LNCaP clone FGC (cell line): ENCODE measurements at regions not wholly inside any gene's neighbourhood (a gene's known extent, or its start where the extent isn't known, plus 50 kb on each side); places are given as distances from the start of the nearest gene placed in this dataset.
"Not testable (repeated sequence)": the region's sequence is repeated elsewhere in the genome, so short reads cannot be mapped to it uniquely, and the experiment has no call there.

Source experiments
- DNase-seq: peaks from one replicate; pipeline ENCODE4 v3.0.0-alpha.2; 2011; ENCODE audit warnings: low read depth
- H3K4me3 ChIP-seq: 2 replicates; pipeline ENCODE4 v1.5.1; 2011; ENCODE audit warnings: mild to moderate bottlenecking, low read depth, low read length, control low read depth
- TF ChIP-seq, protein P1 (sequence below): IDR thresholded peaks from 2 replicates; pipeline ENCODE4 v1.5.1; 2012; ENCODE audit warnings: mild to moderate bottlenecking; ENCODE audit not compliant: control insufficient read depth, insufficient read depth; ENCODE audit errors: extremely low read depth

GRCh38 chr11:49316180-49316579, 107.8 kb upstream of the FOLH1 start:
- no peak for DNase-seq
- TF ChIP-seq, protein P1, sequence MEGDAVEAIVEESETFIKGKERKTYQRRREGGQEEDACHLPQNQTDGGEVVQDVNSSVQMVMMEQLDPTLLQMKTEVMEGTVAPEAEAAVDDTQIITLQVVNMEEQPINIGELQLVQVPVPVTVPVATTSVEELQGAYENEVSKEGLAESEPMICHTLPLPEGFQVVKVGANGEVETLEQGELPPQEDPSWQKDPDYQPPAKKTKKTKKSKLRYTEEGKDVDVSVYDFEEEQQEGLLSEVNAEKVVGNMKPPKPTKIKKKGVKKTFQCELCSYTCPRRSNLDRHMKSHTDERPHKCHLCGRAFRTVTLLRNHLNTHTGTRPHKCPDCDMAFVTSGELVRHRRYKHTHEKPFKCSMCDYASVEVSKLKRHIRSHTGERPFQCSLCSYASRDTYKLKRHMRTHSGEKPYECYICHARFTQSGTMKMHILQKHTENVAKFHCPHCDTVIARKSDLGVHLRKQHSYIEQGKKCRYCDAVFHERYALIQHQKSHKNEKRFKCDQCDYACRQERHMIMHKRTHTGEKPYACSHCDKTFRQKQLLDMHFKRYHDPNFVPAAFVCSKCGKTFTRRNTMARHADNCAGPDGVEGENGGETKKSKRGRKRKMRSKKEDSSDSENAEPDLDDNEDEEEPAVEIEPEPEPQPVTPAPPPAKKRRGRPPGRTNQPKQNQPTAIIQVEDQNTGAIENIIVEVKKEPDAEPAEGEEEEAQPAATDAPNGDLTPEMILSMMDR, result no peak
- no peak overlapping the region for H3K4me3 ChIP-seq

DNA sequence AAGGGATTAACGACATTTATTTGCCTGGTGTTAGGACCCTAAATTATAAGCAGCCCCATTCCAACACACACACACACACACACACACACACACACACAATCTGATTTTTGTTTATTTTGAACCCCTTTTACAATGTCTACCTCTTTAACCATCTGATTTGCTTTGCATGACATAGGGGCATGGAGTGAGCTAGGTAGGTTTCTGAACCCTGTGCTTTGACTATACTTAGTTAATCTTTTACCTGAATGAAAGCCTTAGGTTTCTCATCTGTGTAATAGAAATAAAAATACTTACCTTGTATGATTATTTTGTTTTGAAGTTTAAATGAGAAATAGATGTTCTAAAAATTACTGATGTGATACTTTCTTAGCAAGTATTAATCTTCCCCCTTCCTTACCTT, 94.7 kb upstream of the FOLH1 start:
- DNase-seq, result no peak
- H3K4me3 ChIP-seq, result no peak overlapping the region
- TF ChIP-seq, protein P1, result no peak

- no peak overlapping the region for H3K4me3 ChIP-seq
- TF ChIP-seq, protein P1, result no peak
- peak; percentile 50 for DNase-seq
Measured at GRCh38 chr11:49302360-49302759, 94.0 kb upstream of the FOLH1 start.

DNA sequence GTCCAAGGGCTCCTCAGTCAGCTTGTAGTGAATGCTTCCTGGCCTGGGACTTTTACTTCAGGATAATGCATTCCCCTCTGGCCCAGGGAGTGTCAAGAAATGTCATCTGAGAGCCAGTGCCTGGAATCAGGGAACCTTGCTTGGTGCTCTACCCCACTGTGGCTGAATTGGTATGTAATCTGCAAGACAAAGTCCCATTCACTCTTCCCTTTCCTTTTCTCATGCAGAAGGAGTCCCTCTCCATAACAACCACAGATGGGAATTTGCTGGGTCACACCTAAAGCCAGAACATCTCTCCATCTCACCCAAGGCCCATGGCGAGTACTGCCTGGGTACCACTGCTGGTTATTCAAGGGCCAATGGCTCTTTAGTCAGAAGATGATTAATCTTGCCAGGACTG, 89.6 kb upstream of the FOLH1 start:
- DNase-seq, H3K4me3 ChIP-seq: not testable (repeated sequence)

DNA sequence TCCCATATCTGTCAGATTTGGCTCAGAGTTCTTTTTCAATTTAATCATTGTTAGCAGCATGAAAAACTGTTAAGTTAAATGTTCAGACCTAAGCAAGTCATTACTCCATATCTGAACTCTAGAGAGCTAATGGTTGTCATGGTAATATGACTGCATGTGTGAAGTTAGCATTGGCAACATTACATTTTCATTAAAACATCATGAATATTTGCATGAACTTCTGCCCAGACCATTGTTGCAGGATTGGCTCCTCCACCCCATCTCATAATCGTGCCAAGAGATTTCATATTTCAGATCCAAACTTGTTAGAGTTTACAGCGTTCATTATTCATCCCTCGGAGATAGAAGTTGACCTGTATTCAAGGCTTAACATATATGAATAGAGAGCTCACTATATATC, 75.5 kb upstream of the FOLH1 start:
- not testable (repeated sequence) for H3K4me3 ChIP-seq
- peak; percentile 59 for DNase-seq

DNA sequence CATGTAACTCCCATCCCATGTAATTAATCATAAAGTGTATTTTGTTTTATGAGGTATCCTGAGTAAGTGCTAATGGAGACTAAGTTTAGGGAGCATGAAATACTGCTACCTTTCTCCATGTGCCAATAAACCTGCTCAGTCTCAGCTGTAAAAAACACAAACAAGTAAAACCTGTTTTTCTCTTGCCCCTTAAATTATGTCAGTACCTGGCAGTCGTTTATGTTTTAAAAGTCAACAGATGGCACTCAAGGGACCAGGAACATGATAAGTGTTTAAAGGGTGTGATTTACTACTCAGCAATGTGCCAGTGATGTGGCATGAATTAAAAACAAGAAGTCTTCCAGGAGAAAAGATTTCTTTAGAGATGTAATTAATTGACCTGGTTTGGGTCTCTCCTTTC, 74.9 kb upstream of the FOLH1 start:
- H3K4me3 ChIP-seq, result peak overlapping the region; percentile 9; the same call in 1 of the 2 replicates
- peak; percentile 97 for DNase-seq

DNA sequence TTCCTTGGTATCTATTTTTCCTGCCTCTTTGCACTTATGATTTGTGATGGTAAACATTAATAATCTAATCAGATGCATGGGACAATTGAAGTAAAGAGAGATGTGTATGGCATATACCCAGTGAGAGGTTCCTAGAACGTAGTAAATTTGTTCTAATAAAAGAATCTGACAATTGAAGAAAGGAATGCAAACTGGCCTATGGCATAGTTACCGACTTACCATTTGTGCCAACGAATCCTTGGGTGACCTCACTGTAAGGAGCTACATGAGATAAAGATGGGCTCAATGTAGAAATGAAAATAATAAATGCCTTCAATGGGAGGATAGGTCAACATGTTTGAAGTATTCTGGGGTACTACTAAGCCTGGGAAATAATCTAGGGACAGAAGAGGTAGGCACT, 73.7 kb upstream of the FOLH1 start:
- DNase-seq, result not testable (repeated sequence)

GRCh38 chr11:49277951-49278350, 69.5 kb upstream of the FOLH1 start:
- not testable (repeated sequence) for DNase-seq, H3K4me3 ChIP-seq

More for the DNA sequence above, 73.7 kb upstream of the FOLH1 start:
- H3K4me3 ChIP-seq, result not testable (repeated sequence)
